ENCODE measurements at regions not wholly inside any gene's neighbourhood (a gene's known extent, or its start where the extent isn't known, plus 50 kb on each side); places are given as distances from the start of the nearest gene placed in this dataset.

DNA sequence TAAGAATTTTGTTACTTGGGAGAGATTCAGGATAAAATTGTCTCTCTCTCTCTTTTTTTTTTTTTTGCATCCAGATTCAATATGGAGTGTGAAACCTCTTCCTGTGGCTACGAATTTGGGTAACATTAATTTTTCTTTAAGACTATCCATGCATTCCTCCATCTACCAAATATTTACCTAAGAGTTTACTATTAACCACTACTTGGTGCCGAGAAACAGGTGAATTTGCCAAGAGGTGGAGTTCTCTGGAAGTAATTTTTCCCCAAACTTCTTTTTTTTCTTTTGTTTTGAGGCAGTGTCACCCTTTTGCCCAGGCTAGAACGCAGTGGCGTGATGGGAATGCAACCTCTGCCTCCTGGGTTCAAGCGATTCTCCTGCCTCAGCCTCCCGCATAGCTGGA is 206.3 kb upstream of the VLDLR start:
- H2AFZ ChIP-seq (ENCODE audit: low read length): no peak overlapping the region
- H3K4me2 ChIP-seq (ENCODE audit: low read depth, low read length): no peak overlapping the region
- H3K79me2 ChIP-seq (ENCODE audit: insufficient read depth, low read length): no peaks in the 10 kb centered on the region
- in situ Hi-C loops (cut with HindIII; ENCODE audit: extremely low pct_ligation_motif_present, low pct_unique_long_range_greater_than_20kb): no loop called here
- TF ChIP-seq NPAS2 (CRISPR knock-in tag; IDR thresholded peaks at IDR 0.05; ENCODE audit: borderline replicate concordance) (no peak), FOSL2 (CRISPR knock-in tag; IDR thresholded peaks at IDR 0.05) (no peak), ZNF143 (CRISPR knock-in tag; IDR thresholded peaks at IDR 0.05) (no peak), GATA4 (IDR thresholded peaks at IDR 0.05; ENCODE audit: borderline replicate concordance, low read depth) (no peak), ARHGAP35 (CRISPR knock-in tag; IDR thresholded peaks at IDR 0.05; ENCODE audit: borderline replicate concordance) (no peak), GABPB1 (CRISPR knock-in tag; IDR thresholded peaks at IDR 0.05) (no peak)
- WGBS (ENCODE audit: low lambda C conversion rate): 18% methylated on average over 6 of the region's 6 CpGs
- H3K27me3 ChIP-seq (ENCODE audit: control insufficient read depth in 1 of 2, insufficient read depth in 2 of 2, low read length in 2 of 2): no peaks in the 10 kb centered on the region
- no peaks in the 10 kb centered on the region for H4K20me1 ChIP-seq (ENCODE audit: insufficient read depth, low read length)
- BruUV-seq (replicated peaks): no TSS peak
- ATAC-seq (no peak), DNase-seq (ENCODE audit: low spot score) (no peak), FAIRE-seq (no peak)
- H3K9ac ChIP-seq (ENCODE audit: insufficient read depth, low read depth, low read length): no peak overlapping the region
- no peaks in the 10 kb centered on the region for H3K9me3 ChIP-seq (ENCODE audit: low read length)
- no peaks in the 10 kb centered on the region for H3K36me3 ChIP-seq (replicated peaks in 1 of 2; ENCODE audit: control insufficient read depth in 1 of 2, insufficient read depth in 2 of 2, low read length in 2 of 2)
- intact Hi-C loops (cut with micrococcal nuclease; ENCODE audit: unreplicated experiment): no loop called here
- peaks cover 7% of the 10 kb centered on the region; the same call in 1 of the 2 replicates for H3K4me1 ChIP-seq (ENCODE audit: insufficient read depth, low read length)
- no peak overlapping the region for H3K27ac ChIP-seq (ENCODE audit: extremely low read length, insufficient read depth, low read length)
- ChIA-PET CTCF (ENCODE audit: low intra/inter-chr PET ratio, low total read pairs) (no interaction called here), POLR2A (no interaction called here)
- no peak overlapping the region for H3K4me3 ChIP-seq (replicated peaks in 1 of 3; ENCODE audit: insufficient read depth in 1 of 3, low read depth in 2 of 3, low read length in 3 of 3)

DNA sequence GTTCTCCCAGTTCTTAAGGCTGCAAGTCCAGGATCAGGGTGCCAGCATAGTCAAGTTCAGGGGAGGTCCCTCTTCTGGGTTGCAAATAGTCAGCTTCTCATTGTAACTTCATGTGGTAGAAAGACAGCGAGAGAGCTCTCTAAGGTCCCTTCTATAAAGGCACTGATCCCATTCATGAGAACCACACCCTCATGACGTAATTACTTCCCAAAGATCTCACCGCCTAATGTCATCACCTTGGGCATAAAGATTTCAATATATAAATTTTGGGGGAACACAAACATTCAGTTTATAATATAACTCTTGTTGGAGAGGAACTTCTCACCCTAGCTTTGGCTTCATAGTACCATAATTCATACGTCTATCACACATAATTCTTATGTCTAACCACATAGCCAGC is 203.9 kb upstream of the VLDLR start:
- intact Hi-C loops (cut with micrococcal nuclease; ENCODE audit: unreplicated experiment) (no loop called here), in situ Hi-C loops (cut with HindIII; ENCODE audit: extremely low pct_ligation_motif_present, low pct_unique_long_range_greater_than_20kb) (no loop called here)
- Histone ChIP-seq H3K4me2 (ENCODE audit: low read depth, low read length) (no peak overlapping the region), H3K9me3 (ENCODE audit: low read length) (no peaks in the 10 kb centered on the region), H3K4me3 (replicated peaks in 1 of 3; ENCODE audit: insufficient read depth in 1 of 3, low read depth in 2 of 3, low read length in 3 of 3) (no peak overlapping the region), H2AFZ (ENCODE audit: low read length) (no peak overlapping the region), H3K27ac (ENCODE audit: extremely low read length, insufficient read depth, low read length) (no peak overlapping the region), H3K36me3 (replicated peaks in 1 of 2; ENCODE audit: control insufficient read depth in 1 of 2, insufficient read depth in 2 of 2, low read length in 2 of 2) (no peaks in the 10 kb centered on the region), H3K4me1 (ENCODE audit: insufficient read depth, low read length) (peaks cover 7% of the 10 kb centered on the region; the same call in 1 of the 2 replicates), H3K79me2 (ENCODE audit: insufficient read depth, low read length) (no peaks in the 10 kb centered on the region), H3K9ac (ENCODE audit: insufficient read depth, low read depth, low read length) (no peak overlapping the region), H4K20me1 (ENCODE audit: insufficient read depth, low read length) (no peaks in the 10 kb centered on the region), H3K27me3 (ENCODE audit: control insufficient read depth in 1 of 2, insufficient read depth in 2 of 2, low read length in 2 of 2) (no peaks in the 10 kb centered on the region)
- ChIA-PET CTCF (ENCODE audit: low intra/inter-chr PET ratio, low total read pairs) (no interaction called here), POLR2A (no interaction called here)
- no peak for FAIRE-seq
- DNase-seq (ENCODE audit: low spot score): no peak
- WGBS (ENCODE audit: low lambda C conversion rate): 25% methylated on average over 4 of the region's 4 CpGs
- ATAC-seq: no peak
- BruUV-seq (replicated peaks): no TSS peak
- TF ChIP-seq CREB1 (IDR thresholded peaks at IDR 0.05) (peak; percentile 60), CREB1 (CRISPR knock-in tag; IDR thresholded peaks at IDR 0.05) (no peak), ATF7 (IDR thresholded peaks at IDR 0.05) (peak; percentile 65), ATF7 (CRISPR knock-in tag; IDR thresholded peaks at IDR 0.05) (no peak)
- TF ChIP-seq, protein P1, sequence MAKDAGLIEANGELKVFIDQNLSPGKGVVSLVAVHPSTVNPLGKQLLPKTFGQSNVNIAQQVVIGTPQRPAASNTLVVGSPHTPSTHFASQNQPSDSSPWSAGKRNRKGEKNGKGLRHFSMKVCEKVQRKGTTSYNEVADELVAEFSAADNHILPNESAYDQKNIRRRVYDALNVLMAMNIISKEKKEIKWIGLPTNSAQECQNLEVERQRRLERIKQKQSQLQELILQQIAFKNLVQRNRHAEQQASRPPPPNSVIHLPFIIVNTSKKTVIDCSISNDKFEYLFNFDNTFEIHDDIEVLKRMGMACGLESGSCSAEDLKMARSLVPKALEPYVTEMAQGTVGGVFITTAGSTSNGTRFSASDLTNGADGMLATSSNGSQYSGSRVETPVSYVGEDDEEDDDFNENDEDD (CRISPR knock-in tag; IDR thresholded peaks at IDR 0.05; ENCODE audit: borderline replicate concordance): no peak
- TF ChIP-seq, protein P2, sequence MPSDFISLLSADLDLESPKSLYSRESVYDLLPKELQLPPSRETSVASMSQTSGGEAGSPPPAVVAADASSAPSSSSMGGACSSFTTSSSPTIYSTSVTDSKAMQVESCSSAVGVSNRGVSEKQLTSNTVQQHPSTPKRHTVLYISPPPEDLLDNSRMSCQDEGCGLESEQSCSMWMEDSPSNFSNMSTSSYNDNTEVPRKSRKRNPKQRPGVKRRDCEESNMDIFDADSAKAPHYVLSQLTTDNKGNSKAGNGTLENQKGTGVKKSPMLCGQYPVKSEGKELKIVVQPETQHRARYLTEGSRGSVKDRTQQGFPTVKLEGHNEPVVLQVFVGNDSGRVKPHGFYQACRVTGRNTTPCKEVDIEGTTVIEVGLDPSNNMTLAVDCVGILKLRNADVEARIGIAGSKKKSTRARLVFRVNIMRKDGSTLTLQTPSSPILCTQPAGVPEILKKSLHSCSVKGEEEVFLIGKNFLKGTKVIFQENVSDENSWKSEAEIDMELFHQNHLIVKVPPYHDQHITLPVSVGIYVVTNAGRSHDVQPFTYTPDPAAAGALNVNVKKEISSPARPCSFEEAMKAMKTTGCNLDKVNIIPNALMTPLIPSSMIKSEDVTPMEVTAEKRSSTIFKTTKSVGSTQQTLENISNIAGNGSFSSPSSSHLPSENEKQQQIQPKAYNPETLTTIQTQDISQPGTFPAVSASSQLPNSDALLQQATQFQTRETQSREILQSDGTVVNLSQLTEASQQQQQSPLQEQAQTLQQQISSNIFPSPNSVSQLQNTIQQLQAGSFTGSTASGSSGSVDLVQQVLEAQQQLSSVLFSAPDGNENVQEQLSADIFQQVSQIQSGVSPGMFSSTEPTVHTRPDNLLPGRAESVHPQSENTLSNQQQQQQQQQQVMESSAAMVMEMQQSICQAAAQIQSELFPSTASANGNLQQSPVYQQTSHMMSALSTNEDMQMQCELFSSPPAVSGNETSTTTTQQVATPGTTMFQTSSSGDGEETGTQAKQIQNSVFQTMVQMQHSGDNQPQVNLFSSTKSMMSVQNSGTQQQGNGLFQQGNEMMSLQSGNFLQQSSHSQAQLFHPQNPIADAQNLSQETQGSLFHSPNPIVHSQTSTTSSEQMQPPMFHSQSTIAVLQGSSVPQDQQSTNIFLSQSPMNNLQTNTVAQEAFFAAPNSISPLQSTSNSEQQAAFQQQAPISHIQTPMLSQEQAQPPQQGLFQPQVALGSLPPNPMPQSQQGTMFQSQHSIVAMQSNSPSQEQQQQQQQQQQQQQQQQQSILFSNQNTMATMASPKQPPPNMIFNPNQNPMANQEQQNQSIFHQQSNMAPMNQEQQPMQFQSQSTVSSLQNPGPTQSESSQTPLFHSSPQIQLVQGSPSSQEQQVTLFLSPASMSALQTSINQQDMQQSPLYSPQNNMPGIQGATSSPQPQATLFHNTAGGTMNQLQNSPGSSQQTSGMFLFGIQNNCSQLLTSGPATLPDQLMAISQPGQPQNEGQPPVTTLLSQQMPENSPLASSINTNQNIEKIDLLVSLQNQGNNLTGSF (CRISPR knock-in tag; IDR thresholded peaks at IDR 0.05): no peak
- TF ChIP-seq, protein P3, sequence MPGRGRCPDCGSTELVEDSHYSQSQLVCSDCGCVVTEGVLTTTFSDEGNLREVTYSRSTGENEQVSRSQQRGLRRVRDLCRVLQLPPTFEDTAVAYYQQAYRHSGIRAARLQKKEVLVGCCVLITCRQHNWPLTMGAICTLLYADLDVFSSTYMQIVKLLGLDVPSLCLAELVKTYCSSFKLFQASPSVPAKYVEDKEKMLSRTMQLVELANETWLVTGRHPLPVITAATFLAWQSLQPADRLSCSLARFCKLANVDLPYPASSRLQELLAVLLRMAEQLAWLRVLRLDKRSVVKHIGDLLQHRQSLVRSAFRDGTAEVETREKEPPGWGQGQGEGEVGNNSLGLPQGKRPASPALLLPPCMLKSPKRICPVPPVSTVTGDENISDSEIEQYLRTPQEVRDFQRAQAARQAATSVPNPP (CRISPR knock-in tag; IDR thresholded peaks at IDR 0.05): no peak

Data from HepG2 (cell line).